ENCODE measurements at regions not wholly inside any gene's neighbourhood (a gene's known extent, or its start where the extent isn't known, plus 50 kb on each side); places are given as distances from the start of the nearest gene placed in this dataset.

DNA sequence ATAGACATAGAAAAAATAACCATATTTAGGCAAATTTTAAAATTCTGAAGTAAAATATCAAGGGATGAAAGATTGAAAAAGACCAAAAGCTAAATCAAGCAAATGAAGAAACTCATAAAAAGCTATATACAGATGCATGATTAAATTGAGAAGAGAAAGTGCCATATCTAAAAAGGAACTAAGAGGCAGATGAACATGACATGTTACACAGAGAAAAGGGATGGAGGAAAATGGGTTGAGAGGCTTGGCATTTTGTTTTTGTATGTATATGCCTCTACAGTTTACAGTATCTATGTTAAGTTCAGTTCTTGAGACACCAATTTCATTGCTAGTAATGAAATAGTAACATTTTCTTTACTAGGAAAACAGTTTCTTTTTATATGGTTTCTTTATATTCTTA is 1507.4 kb upstream of the SPRY2 start:
- TF ChIP-seq, protein P1, sequence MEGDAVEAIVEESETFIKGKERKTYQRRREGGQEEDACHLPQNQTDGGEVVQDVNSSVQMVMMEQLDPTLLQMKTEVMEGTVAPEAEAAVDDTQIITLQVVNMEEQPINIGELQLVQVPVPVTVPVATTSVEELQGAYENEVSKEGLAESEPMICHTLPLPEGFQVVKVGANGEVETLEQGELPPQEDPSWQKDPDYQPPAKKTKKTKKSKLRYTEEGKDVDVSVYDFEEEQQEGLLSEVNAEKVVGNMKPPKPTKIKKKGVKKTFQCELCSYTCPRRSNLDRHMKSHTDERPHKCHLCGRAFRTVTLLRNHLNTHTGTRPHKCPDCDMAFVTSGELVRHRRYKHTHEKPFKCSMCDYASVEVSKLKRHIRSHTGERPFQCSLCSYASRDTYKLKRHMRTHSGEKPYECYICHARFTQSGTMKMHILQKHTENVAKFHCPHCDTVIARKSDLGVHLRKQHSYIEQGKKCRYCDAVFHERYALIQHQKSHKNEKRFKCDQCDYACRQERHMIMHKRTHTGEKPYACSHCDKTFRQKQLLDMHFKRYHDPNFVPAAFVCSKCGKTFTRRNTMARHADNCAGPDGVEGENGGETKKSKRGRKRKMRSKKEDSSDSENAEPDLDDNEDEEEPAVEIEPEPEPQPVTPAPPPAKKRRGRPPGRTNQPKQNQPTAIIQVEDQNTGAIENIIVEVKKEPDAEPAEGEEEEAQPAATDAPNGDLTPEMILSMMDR (conservative IDR thresholded peaks at IDR 0.05; ENCODE audit: low read length): no peak
- TF ChIP-seq EZH2phosphoT487 (IDR thresholded peaks at IDR 0.05; ENCODE audit: borderline replicate concordance, low read depth, low read length): no peak
